Mucosa of descending colon (tissue), 3 donors: ENCODE measurements at regions not wholly inside any gene's neighbourhood (a gene's known extent, or its start where the extent isn't known, plus 50 kb on each side); places are given as distances from the start of the nearest gene placed in this dataset.

Experiments
- ATAC-seq: fragments of 200-7000 bp; cut with Tn5 transposase; one replicate; pipeline ENCODE4 v1.9.1; 2020; ENCODE audit warnings: mild to moderate bottlenecking, moderate library complexity
- DNase-seq, 3 donors: peaks; one replicate each; pipeline ENCODE4 v3.0.0-alpha.2; 2020
- H3K36me3 ChIP-seq: fragments of 200-600 bp; one replicate; pipeline ENCODE4 v1.8.0; 2021; ENCODE audit warnings: low read depth, mild to moderate bottlenecking
- H3K4me1 ChIP-seq: fragments of 200-600 bp; one replicate; pipeline ENCODE4 v1.8.0; 2021; ENCODE audit warnings: low read depth, mild to moderate bottlenecking
- H3K4me3 ChIP-seq: fragments of 200-600 bp; one replicate; pipeline ENCODE4 v1.8.0; 2021; ENCODE audit warnings: mild to moderate bottlenecking
- H3K9me3 ChIP-seq: fragments of 200-600 bp; one replicate; pipeline ENCODE4 v1.8.0; 2021; ENCODE audit warnings: mild to moderate bottlenecking
- CTCF ChIP-seq: fragments of 200-600 bp; IDR thresholded peaks from one replicate; pipeline ENCODE4 v1.8.0; 2022; ENCODE audit warnings: antibody characterized with exemption, mild to moderate bottlenecking
- intact Hi-C, 2 donors: fragments of 100-400 bp; cut with DNase I in 1 of 2; cut with micrococcal nuclease in 1 of 2; formaldehyde crosslinking; loops; one replicate each; pipeline versions ENCODE4 v1.11.0 to v1.11.1; 2022; cut with DNase I, micrococcal nuclease
- donor health status: DM: no; HTN: no; CAD: no; lungs with moderate emphysema.
- donor health status: DM: no; HTN: no; CAD: no.
- donor health status: DM: no; HTN: yes; CAD: no.

- ATAC-seq (no peak), DNase-seq (no peak)
- intact Hi-C loops, result no loop called here
- no peaks in the 10 kb centered on the region for H3K36me3 ChIP-seq
- no peak overlapping the region for H3K4me3 ChIP-seq
- no peaks in the 10 kb centered on the region for H3K9me3 ChIP-seq
- H3K4me1 ChIP-seq, result no peaks in the 10 kb centered on the region
- TF ChIP-seq CTCF, result no peak
Observed at GRCh38 chr4:155007660-155008176, 200.7 kb upstream of the NPY2R start.

GRCh38 chr4:155008389-155008788, 200.0 kb upstream of the NPY2R start:
- intact Hi-C loops, result no loop called here
- Histone ChIP-seq H3K4me1 (no peaks in the 10 kb centered on the region), H3K4me3 (no peak overlapping the region), H3K36me3 (no peaks in the 10 kb centered on the region), H3K9me3 (no peaks in the 10 kb centered on the region)
- ATAC-seq (no peak), DNase-seq (no peak)
- no peak for TF ChIP-seq CTCF

- H3K4me3 ChIP-seq, result no peak overlapping the region
- DNase-seq (no peak), ATAC-seq (no peak)
- intact Hi-C loops, result no loop called here
- H3K36me3 ChIP-seq, result no peaks in the 10 kb centered on the region
- no peak for TF ChIP-seq CTCF
- H3K9me3 ChIP-seq, result no peaks in the 10 kb centered on the region
- H3K4me1 ChIP-seq, result no peaks in the 10 kb centered on the region
Observed at GRCh38 chr4:155009288-155009687, 199.1 kb upstream of the NPY2R start.

GRCh38 chr4:155010376-155010775, 198.1 kb upstream of the NPY2R start:
- DNase-seq (no peak), ATAC-seq (no peak)
- intact Hi-C loops, result no loop called here
- no peaks in the 10 kb centered on the region for H3K4me1 ChIP-seq
- no peaks in the 10 kb centered on the region for H3K36me3 ChIP-seq
- TF ChIP-seq CTCF, result no peak
- no peaks in the 10 kb centered on the region for H3K9me3 ChIP-seq
- H3K4me3 ChIP-seq, result no peak overlapping the region

GRCh38 chr4:155011163-155011780, 197.2 kb upstream of the NPY2R start:
- Histone ChIP-seq H3K4me1 (no peaks in the 10 kb centered on the region), H3K4me3 (no peak overlapping the region), H3K36me3 (no peaks in the 10 kb centered on the region), H3K9me3 (no peaks in the 10 kb centered on the region)
- DNase-seq (no peak), ATAC-seq (no peak)
- intact Hi-C loops, result no loop called here
- TF ChIP-seq CTCF, result no peak

GRCh38 chr4:155012469-155012868, 196.0 kb upstream of the NPY2R start:
- TF ChIP-seq CTCF, result no peak
- Histone ChIP-seq H3K36me3 (no peaks in the 10 kb centered on the region), H3K9me3 (no peaks in the 10 kb centered on the region), H3K4me1 (no peaks in the 10 kb centered on the region), H3K4me3 (no peak overlapping the region)
- ATAC-seq, result no peak
- no peak for DNase-seq
- intact Hi-C loops, result no loop called here
